SK-MEL-5 (cell line): ENCODE measurements at regions not wholly inside any gene's neighbourhood (a gene's known extent, or its start where the extent isn't known, plus 50 kb on each side); places are given as distances from the start of the nearest gene placed in this dataset.
"Not testable (repeated sequence)": the region's sequence is repeated elsewhere in the genome, so short reads cannot be mapped to it uniquely, and the experiment has no call there.

Experiments
- DNase-seq: peaks from one replicate; pipeline ENCODE4 v3.0.0-alpha.2; 2016; ENCODE audit warnings: low read depth, low spot score
- in situ Hi-C: cut with HindIII; loops from 2 replicates; pipeline ENCODE4 v1.10.0; 2016; ENCODE audit warnings: low sequenced_read_pairs, high pct_unique_total_duplicates, low pct_unique_long_range_greater_than_20kb

DNA sequence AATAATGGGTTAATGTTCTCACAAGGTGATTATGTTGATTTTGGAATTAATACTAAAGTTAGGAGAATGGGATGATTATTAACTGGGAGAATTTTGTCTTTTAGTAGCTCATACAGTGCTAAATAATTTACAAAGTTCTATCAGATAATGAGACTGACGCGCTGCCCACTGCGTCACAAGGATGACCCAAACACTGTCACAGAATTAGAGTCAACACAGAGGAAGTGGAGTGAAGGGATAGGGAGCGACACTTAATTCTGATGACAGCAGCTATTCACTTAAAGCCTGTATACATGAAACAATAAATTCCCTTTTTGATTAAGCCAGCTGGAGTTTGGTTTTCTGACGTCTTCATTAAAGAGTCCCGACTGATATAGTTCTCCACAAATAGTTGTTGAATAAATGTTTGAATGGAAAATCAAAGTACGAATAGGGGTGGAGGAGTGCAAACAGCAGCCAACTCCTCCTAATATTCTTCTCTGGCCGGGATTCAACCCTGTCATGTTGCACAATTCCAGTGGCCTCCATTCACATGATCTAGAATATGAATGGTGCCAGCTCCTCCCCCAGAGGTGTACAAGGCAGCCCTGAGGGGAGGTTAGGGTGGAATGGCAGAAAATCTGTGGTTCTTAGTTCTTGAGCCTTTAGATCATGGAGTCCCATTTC is 140.3 kb downstream of the PCSK1 start:
- DNase-seq = no peak
- in situ Hi-C loops = no loop called here

DNA sequence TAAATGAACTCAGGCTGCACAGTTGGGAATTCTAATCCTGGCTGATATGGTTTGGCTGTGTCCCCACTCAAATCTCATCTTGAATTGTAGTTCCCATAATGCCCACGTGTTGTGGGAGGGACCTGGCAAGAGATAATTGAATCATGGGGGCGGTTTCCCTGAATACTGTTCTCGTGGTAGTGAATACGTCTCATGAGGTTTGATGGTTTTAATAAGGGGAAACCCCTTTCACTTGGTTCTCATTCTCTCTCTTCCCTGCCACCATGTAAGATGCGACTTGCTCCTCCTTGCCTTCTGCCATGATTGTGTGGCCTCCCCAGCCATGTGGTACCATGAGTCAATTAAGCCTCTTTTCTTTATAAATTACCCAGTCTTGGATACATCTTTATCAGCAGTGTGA is 143.8 kb downstream of the PCSK1 start:
- DNase-seq, in situ Hi-C loops: not testable (repeated sequence)

DNA sequence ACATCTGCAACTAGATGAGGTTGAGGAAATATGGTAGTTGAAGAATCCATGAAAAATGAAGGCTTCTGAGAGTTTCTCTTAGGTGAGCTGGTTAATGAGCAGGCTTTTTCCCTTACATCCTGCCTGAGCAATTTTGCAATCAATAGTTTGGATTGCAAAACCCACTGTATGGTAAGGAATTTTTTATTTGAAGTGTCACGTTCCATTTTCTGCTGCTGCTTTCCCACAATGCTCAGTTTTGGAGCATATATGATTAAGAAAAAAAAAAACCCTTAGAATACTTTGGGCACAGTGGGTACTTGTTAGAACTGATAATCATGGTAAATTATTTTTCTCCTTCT is 144.2 kb downstream of the PCSK1 start:
- in situ Hi-C loops = no loop called here
- DNase-seq = no peak

DNA sequence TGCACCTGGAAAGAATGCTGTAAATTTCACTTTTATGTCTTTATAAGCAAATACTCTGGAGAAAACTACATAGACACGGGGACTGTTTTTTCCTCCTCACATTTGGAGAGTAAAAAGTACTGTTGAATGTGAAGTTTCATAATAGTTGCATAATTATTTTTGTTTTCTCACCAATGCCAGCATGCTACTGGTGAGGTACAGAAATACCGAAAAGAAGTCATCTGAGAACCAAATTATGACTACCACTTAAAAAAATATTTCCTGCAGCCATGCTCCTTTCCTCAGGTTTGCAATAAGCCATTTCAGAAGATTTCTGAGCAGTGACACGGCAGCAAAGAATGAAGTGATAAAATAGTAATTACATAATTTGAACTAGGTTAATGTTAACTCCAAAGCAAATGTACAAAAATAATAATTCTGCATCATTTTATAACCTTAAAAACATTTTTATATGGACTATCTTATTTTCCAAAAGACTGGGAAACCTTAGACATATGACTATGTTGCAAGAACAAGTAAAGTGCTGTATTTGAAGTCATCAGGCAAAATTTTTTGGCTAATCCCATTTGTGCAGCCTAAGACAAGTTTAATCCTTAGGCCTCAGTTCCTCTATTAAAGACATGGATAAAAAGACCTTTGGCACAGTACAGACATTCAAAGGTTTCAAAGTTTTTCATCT is 144.7 kb downstream of the PCSK1 start:
- in situ Hi-C loops = no loop called here
- DNase-seq = no peak

DNA sequence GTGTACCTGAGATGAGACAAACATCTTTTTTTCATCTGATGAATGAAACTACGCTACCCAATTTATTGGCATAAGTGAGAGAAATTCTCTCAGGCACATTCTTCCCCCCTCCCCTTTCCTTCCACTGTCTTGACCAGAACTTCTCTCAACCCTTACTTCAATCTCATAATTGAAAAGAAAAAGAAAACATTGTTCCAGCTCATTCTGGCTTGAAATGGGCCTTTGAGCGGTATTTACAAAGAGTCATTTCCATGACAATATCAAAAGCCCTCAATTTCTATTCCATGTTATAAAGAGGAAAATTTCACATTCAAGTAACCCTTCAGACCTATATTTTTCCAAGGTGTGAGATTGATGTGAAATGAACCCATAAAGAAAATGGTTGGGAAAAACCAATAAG is 145.9 kb downstream of the PCSK1 start:
- in situ Hi-C loops = no loop called here

DNA sequence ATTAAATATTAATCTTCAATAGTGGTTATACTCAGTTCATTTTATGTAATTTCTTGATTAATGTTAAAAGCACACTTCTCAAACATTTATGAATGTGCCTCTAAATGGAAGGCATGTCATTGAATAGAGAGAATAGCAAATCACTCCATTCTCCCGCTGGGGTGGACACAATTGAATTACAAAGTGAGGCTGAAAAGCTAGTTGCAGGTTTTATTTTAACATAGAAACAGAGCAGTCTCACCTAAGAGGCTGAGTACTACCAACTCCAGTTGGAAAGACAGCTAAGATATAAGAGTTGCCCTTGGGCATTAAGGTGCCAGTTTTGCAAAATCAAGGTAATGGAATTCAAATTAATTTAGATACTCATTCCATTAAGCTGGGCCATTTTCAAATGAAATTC is 147.2 kb downstream of the PCSK1 start:
- no peak for DNase-seq
- in situ Hi-C loops = no loop called here

More for the DNA sequence above, 145.9 kb downstream of the PCSK1 start:
- DNase-seq = no peak

DNA sequence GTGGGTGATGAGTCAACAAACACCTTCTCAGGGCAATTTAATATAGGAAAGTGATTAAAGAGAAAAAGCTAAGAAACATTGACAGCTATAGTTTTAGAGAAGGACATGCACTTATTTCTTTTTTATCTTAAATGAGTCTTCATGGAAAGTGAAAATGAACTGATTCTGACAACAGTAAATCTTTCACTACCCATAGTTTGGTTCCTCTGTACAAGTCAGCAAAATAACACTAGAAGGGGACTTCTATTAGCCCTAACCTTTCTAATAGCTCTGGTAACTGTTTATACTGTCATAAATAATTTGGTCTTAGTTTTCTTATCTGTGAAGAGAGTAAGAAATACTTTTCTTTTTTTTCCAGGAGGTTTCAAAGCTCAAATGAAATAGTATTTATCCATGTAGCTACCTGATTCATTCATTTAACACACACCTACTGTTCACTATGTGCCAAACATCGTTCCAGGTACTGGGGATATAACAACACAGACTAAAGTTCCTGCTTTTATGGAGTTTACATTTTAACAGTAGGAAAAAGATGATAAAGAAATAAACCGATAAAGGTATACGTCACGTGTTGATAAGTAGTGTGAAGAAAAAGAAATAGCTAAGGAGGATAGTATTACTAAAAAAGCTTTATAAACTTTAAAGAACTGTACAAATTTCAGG is 148.2 kb downstream of the PCSK1 start:
- in situ Hi-C loops = no loop called here
- DNase-seq = no peak

DNA sequence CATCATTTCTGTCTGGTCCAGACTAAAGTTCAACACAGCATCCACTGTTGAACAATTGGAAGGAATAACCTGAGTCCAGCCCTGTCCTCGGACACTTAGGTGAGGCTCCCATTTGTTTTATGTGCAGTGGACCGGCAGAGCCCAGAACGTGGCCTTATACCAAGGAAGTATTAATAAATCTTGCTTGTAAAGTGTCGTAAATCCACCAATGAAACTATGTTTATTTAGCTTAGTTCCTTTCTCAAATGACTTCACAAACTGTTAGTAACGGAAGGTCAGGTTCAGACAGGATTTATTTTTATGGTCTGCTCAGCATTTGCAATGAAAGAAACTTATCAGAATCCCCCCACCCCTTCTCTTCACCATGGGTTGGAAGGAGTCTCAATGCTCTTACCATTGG is 149.5 kb downstream of the PCSK1 start:
- DNase-seq = no peak
- in situ Hi-C loops = no loop called here

DNA sequence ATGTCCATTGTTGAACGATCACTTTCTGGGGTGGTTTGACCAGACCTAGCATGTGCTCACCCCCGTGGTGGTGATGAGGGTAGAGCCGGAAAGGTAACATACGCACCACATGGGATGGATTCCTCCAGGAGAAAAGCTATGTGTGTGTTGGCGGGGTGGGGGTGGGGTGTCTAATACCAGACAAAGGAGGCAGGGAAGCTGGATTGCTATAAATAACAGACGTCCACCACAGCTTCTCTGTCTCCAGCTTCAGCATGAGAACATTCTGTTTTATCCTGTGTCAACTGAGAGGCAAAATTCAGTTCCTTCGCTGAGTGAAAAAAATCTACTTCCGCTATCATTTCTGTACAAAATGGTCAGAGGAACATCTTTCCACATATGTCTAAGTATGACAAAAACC is 151.0 kb downstream of the PCSK1 start:
- no peak for DNase-seq
- in situ Hi-C loops = no loop called here

DNA sequence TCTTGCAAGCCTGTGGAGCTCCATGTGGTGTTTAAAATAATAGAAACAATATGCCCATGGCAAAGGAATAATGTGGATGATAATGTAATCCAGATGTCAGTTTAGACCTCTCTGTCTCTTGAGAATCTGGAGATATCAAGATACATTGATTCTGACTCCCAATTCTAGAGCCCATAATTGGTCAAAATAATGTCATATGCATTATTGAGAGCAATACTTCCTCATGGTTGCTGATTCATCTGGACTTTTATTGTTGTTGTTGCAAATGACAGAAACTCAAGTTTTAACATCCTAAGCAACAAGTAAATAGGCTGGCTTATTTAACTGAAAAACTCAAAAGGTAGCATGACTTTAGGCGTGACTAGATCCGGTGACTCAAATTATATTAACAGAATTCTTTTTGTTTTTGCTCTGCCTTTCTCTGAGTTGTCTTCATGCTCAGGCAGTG is 152.1 kb downstream of the PCSK1 start:
- DNase-seq = no peak
- in situ Hi-C loops = no loop called here

DNA sequence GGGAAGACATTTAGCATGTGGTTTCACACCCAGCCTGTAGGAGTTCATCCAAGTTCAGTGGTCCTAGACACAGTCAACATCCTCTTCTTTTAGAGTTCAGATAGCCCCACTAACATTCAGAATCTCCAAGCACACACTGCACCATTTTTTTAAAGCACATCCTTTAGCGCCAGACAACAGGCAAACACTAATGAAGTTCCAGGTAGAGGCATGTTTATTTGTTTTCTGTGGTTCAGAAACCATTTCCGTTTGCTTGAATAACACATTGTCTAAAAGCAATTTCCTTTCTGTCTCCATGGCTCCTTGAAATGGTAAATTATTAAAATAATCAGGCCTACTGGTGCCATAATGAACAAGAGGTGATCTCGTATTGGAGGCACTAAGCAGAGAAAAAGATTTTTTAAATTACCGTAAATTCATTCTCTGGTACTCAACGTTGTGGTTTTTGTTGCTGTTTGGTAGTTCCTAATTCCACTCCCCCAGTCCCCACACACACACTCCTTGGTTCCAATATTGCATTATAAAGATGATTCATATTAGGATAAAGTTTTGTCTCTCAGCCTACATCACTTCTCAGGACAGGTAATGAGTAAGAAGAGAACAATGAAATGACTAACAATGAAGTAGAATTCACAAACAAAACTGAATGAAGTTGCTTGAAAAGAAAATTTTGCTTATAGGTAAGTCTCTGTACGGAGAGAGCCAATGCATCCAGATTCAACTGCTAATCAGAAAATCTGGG is 153.1 kb downstream of the PCSK1 start:
- in situ Hi-C loops = no loop called here
- no peak for DNase-seq

DNA sequence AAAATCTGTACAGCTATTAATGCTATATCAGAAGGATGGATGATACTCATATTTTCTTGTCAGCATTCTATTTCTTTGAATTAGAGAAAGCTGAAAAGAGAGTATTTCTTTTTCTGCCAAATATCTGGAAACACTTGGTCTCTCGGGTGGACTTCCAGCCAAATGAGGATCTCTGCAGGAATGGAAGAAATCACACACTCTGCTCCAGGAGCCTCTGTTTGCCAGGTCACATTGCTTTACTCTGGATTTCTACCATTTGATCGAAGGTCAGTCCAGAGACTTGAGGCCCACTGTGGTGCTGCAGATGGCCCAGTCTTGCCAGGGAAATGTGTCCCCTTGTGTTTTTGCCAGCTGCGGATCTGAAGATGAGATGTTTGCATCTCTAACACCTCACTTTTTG is 154.1 kb downstream of the PCSK1 start:
- in situ Hi-C loops = no loop called here
- DNase-seq = no peak

DNA sequence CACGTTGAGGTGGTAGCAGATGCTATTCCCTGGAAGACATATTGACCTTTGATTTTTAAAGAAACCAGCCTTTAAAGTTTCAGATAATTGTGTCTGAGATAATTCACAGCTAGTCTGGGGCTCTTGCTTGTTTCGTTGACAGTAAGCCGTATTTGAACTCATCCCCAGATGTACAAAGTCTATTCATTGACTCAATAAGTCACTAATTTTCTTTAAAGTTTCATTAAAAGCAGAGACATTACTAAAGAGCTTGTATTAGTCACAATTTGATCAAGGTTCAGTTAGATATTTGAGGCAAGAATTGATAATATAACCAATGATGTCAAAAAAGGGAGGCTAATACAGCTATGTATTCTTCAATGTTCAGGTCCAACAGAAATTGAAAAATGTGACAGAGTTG is 158.0 kb downstream of the PCSK1 start:
- in situ Hi-C loops = no loop called here
- DNase-seq = no peak

DNA sequence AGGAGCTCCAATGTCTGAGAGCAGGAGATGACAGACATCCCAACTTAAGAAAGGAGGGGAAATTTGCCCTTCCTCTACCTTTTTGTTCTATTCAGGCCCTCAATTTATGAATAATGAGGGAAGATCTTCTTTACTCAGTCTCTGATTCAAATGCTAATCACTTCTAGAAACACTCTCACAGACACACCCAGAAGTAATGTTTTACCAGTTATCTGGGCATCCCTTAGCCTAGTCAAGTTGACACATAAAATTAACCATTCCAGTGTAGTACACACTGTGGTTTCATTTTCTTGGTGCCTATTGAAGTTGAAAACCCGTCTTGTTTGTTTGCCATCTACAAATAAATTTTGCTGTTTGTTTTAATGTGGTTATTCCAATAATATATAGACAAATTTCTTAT is 167.6 kb downstream of the PCSK1 start:
- no peak for DNase-seq
- in situ Hi-C loops = no loop called here

DNA sequence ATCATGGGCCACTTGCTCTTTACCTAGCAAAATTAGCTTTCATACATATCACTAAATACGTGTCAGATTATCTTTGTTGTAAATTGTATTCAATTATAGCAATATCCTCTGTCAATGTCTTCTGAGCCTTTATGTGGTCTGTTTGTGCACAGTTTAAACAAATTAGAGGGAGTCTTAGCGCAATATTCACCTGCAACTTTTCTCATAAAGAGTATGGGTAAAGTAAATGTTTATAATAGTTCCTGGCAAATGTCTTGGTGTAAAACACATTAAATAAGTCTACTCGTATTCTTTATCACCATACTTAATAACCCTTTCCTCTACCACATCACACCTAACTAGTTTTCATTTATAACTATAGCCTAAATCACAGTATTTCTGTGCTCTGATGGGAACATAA is 169.0 kb downstream of the PCSK1 start:
- in situ Hi-C loops = no loop called here
- DNase-seq = no peak

DNA sequence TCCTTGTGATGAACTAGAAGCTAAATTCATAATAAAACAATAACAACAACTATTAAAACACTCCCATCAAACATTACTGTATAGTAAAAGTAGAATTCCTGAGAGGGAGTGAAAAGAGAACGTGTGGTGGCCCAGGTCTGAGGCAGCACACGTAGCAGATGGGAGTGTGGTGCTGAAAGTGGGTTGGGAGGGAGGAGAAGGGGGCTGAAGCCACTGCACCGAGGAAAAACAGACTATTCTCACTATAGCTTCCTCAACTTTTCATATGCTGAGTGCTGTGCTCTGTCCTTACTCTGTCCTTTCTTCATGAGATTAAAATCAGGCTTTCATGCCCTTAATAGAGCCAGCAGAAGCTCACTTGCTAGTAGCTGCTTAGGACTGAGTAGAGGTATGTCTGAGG is 170.9 kb downstream of the PCSK1 start:
- no peak for DNase-seq
- in situ Hi-C loops = no loop called here

DNA sequence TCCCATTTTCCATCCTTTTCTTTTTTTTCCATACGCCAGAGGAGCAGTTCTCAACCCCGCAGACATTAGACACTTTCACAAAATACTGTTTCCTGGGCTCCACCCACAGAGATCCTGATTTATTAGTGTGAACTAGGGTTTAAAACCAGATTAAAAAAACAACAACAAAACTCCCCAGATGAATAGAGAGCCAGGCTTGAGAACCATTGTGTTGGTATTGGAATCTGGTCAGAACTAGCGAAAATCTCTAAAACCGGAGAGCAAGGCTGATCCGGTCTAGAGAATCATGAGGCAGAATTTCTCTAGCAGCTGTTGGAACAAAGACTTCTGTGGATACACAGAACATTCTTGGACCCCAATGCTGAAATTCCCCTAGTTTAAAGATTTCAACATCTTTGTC is 173.0 kb downstream of the PCSK1 start:
- DNase-seq = no peak
- in situ Hi-C loops = no loop called here

DNA sequence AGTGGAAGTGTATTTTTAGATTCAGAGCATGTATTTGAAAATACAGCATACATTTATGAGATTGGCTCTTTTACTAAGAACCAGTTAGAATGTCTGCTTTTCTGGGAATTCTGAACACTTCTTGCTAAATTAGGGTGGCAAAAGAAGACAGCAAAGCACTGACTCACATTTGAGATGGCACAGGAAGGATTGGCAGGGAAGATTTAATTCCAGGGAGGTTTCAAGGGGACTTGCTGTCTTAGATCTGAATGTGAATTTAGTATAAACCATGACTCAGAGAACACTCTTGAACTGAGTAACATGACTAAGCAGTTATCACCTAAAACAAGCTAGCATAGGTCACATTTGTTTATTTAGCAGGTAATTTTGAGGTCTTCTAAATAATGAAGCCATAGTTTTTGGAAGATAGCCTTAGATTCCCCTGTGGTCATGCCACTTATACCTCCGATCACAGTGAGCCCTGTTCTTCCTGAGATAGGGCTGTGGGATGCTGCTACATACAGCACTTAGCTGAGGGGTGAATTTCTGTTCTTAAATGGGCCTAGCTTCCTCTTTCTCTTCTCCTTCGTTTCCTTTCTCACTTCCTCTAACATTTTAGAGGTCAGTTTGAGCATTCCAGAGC is 173.8 kb downstream of the PCSK1 start:
- DNase-seq = no peak
- in situ Hi-C loops = no loop called here
